A673 (cell line): ENCODE measurements at regions not wholly inside any gene's neighbourhood (a gene's known extent, or its start where the extent isn't known, plus 50 kb on each side); places are given as distances from the start of the nearest gene placed in this dataset.

Experiments used
- CTCF ChIP-seq: fragments of 300-800, 200-600 bp; sonication (generic); conservative IDR thresholded peaks from 2 replicates; pipeline ENCODE4 v1.5.1; 2017; ENCODE audit warnings: low read depth, mild to moderate bottlenecking, antibody characterized with exemption, low read length, moderate library complexity, mixed read lengths
- EZH2 ChIP-seq: fragments of 200-600 bp; sonication (generic); IDR thresholded peaks from 2 replicates; pipeline ENCODE4 v1.6.1; 2017; ENCODE audit warnings: borderline replicate concordance, low read depth, mild to moderate bottlenecking, mixed read lengths, antibody characterized with exemption, low read length; ENCODE audit not compliant: poor library complexity, severe bottlenecking

DNA sequence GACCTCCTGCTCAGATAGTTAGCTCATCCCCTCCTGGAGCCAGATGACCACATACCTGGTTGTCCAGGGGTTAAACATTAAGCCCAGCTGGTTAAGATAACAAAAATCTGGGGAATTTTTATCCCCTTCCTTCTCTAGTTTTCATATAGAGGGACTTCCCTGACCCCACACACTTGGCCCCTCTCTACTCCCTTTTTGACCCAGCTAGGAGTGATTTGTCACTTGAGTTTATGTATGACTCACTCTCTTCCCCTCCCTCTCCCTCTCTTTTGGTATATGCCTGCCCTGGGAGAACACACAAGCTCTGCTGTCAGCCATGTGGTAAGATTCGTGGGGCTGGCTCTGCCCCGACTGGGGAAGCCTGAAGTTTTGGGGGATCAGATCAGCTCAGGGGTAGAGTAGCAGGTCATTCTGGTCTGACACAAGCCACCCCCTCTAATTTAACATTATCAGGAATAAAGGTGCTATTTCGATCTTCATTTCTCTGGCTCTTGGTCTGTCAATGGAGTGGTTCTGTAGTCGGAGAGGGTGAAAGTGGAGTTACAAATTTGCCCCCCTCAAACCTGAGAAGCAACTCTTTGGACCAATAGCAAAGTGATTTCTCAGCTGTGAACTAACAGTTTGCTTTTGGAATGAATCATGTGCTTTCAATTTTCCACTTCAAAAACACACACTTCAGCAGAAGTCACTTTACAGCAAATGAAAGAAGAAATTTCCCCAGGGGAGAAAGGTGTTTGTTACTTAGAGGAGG, 415.3 kb upstream of the CADM1 start:
- TF ChIP-seq CTCF (no peak), EZH2 (no peak)
